Ovary (tissue), 3 donors: ENCODE measurements at regions not wholly inside any gene's neighbourhood (a gene's known extent, or its start where the extent isn't known, plus 50 kb on each side); places are given as distances from the start of the nearest gene placed in this dataset.

Experiments used
- CTCF ChIP-seq, 3 donors: fragments of 450-650 bp in 2 of 3; fragments of 200-600 bp in 1 of 3; IDR thresholded peaks; one replicate each; pipeline versions ENCODE4 v1.5.1 to v1.8.0; 2016 to 2022; ENCODE audit warnings: antibody characterized with exemption in 3 of 3, mild to moderate bottlenecking in 1 of 3
- EP300 ChIP-seq: sonication (generic); formaldehyde crosslinking; IDR thresholded peaks from one replicate; pipeline ENCODE4 v1.6.1; 2017; ENCODE audit warnings: antibody characterized with exemption
- POLR2A ChIP-seq: fragments of 450-650 bp; IDR thresholded peaks from one replicate; pipeline ENCODE4 v1.6.1; 2017; ENCODE audit warnings: antibody characterized with exemption, mild to moderate bottlenecking, moderate library complexity
- donor health status: DM: no; HTN: no; CAD: no.

- no peak for TF ChIP-seq POLR2A
- no peak for TF ChIP-seq CTCF (IDR thresholded peaks at IDR 0.05)
- TF ChIP-seq EP300: no peak
Observed at GRCh38 chr6:91694016-91694654, 1107.3 kb upstream of the MAP3K7 start.
